ENCODE measurements at regions not wholly inside any gene's neighbourhood (a gene's known extent, or its start where the extent isn't known, plus 50 kb on each side); places are given as distances from the start of the nearest gene placed in this dataset.

GRCh38 chr10:8923096-8923495 lies 868.6 kb downstream of the GATA3 start:
- DNase-seq = no peak

GRCh38 chr10:8927705-8928104 lies 873.2 kb downstream of the GATA3 start:
- no peak for DNase-seq

DNA sequence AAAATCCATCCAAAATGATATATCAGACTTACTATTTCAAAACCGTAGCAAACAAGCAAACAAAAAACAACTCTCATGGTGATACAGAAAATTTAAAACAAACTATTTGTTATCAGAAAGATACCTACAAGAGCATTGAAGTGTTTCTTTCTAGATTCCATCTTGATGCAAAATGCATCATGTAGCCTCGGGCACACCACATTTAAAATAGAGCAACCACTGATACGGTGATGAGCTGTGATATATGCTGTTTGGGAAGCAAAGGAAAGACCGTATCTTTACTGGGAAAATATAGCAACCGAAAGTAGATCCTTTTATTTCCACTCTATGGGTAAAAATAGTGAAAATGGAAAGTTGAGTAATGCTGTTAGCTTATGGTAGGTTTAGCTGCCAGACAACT lies 892.0 kb downstream of the GATA3 start:
- DNase-seq = no peak

- DNase-seq = no peak
Measured at GRCh38 chr10:8950978-8951377, 896.5 kb downstream of the GATA3 start.

- no peak for DNase-seq
Measured at GRCh38 chr10:8951440-8952089, 897.1 kb downstream of the GATA3 start.

DNA sequence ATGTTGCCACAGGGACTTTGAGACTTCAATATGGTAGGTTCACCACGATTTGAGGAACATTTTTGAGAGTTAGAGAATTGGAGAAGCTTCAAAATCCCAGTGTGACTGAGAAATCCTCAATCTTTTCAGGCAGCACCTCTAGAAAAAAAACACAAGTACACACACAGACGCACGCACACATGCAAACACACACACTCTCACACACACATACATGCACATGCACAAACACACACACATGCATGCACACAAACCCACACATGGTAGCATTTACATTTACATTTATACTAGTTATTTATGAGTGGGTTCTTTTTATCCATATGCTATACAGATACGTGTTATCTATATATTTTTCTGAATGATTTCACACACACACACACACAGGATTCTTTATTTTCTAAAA lies 901.9 kb downstream of the GATA3 start:
- DNase-seq = no peak

DNA sequence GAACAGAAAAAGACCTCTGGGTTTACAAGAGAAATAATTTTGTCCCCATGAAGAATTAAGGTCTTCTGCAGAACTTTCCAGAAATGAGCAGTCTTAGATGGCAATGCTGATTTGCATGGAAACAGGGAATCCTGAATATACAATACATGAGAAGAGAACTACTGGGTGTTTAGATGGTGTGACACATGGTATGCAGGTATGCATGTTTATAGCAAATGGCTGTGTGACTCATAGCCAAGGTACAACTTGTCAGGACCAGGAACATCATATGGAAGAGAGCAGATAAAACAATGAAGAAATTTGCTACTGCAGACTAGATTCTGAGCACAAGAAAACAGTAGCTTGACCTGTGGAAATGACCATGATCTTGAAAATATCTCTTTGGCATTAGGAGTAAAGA lies 907.8 kb downstream of the GATA3 start:
- DNase-seq = no peak

DNA sequence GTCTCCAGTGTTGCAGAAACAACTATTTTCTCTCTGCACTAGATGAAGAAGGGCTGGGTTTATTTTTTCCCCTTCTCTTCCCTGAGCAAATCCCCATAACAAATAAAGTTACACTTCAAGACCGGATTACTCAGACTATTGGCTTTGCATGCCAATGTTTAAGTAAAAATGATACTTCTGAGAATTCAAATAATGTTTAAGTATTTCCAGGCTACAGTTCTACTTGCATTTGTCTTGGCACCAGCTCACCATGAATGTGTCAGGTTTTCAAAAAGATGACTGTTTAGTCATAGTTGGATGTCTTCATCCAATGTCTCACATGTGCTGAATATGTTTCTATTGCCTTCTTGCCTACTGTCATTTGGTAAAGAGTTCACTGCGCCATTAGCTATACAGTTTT lies 912.6 kb downstream of the GATA3 start:
- DNase-seq = no peak

DNA sequence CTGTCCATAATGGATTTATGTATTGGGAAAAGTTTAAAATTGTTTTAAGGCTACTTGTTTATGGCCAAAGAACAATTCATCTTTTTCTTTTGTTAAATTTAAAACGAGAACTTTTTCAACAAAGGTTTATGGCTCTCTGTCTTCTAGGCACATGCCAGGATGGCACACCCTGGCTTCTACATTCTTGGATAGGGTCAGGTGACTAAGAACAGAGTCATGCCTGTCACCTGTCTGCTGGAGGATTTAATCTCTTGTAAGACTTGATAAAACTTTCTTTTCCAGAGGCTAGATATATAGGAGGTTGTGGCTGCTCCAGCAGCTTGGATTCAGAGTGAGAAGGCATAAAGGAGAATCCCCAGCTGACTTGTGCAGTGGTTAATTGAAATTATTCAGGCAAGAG lies 915.4 kb downstream of the GATA3 start:
- no peak for DNase-seq

- DNase-seq = no peak
Measured at GRCh38 chr10:8975535-8975934, 921.0 kb downstream of the GATA3 start.

DNA sequence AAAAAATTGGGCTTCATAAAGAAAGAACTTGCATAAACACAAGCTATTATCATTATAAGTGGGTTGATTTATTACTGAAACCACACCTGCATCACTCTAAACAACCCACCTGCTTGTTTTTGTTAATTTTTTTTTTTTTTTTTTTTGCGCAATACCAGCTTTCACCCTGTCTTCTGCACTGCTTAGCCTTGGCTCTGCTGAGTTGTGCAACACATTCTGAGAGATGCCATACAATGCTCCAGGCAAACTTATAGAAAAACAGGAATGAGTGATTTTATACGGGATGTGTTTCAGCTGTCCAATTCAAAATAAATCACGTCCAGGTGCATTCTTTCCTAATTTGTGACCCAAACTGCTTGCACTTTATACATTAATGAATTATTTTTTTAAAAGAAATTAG lies 923.6 kb downstream of the GATA3 start:
- DNase-seq = no peak

GRCh38 chr10:8979976-8980375 lies 925.5 kb downstream of the GATA3 start:
- no peak for DNase-seq

- no peak for DNase-seq
Measured at GRCh38 chr10:8981277-8981676, 926.8 kb downstream of the GATA3 start.

GRCh38 chr10:8985651-8986050 lies 931.2 kb downstream of the GATA3 start:
- no peak for DNase-seq

- DNase-seq = no peak
Measured at GRCh38 chr10:8986975-8987374, 932.5 kb downstream of the GATA3 start.

- DNase-seq = no peak
Measured at GRCh38 chr10:8987712-8988111, 933.2 kb downstream of the GATA3 start.

GRCh38 chr10:8990280-8990987 lies 935.9 kb downstream of the GATA3 start:
- DNase-seq = no peak

DNA sequence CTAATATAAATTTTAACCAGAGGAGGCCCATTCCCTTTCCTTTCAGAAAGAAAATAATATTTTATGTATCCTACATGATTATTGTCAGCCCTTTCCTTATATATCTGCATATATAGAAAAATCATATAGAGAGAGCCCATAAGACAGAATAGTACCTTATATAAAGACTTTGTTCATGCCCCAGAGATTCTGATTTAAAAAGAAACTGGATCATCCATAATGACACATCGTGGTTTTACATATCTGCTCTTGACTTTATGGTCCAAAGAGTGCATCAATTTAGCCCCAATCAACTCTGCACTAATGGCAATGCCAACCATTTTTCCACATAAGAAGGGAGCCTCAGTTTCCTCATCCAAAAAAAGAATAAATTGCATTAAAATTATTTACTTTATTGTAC lies 937.5 kb downstream of the GATA3 start:
- no peak for DNase-seq

DNA sequence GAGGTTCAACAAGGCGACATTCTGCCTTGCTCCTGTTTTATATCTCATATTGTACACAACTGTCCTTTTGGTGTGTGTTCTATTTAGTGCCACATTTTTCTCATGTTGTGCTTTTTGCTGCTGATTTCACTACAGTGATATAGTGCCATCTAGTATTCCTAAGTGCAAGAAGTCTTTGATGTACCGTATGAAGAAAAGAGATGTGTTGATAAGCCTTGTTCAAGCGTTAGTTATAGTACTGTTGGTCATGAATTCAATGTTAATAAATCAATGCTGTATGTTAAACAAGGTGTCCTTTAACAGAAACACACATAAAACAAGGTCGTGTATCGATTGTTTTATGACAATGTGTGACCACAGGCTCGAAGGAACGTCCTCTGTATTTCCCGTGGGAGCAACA lies 939.4 kb downstream of the GATA3 start:
- DNase-seq = no peak

DNA sequence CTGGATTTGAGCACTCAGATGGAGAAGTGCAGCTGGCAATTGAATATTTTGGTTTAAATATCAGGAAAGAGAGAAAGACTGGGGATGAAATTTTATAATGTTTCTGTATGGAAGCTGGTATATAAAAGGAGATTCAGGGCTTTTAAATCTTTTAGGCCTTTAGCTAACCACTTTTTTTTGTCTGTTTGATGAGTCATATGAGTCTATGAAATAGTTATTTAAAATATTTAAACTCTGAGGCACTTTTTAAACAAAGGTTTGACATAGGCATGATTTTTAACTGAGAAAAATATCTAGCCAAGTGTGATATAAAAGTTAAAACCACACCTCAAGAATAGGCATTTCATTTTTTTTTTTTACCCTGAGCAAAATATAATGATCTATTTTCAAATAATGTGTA lies 944.3 kb downstream of the GATA3 start:
- DNase-seq = no peak

- no peak for DNase-seq
Measured at GRCh38 chr10:9003122-9003521, 948.6 kb downstream of the GATA3 start.

GRCh38 chr10:9004736-9005135 lies 950.2 kb downstream of the GATA3 start:
- no peak for DNase-seq

- DNase-seq = no peak
Measured at GRCh38 chr10:9009505-9009904, 955.0 kb downstream of the GATA3 start.

DNA sequence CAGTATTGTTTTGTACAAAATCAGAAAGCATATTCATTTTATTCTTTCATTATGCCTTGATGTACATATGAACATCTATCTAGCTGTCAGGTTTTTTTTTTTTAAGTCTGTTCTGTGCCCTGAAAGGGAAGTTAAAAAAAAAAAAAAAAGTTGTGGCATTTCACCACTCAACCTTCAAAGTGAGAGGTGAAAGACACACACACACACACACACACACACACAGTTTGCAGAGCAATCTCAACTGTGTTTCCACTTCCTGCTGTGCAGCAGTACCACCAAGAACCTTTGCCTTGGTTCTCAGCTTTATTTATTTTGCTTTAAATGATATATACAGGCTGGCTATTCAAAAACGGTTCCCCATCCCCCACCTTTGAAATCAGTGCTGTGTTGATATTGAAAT lies 955.6 kb downstream of the GATA3 start:
- no peak for DNase-seq

Data from KG1 (cell line).